Astrocyte (in vitro differentiated cells and primary cell): ENCODE measurements at regions not wholly inside any gene's neighbourhood (a gene's known extent, or its start where the extent isn't known, plus 50 kb on each side); places are given as distances from the start of the nearest gene placed in this dataset.
A peak's percentile ranks its signal among the peaks of the same experiment; 100 is the strongest.

Source experiments
- DNase-seq: peaks from one replicate; pipeline ENCODE4 v3.0.0-alpha.2; 2010; ENCODE audit warnings: low read depth
- FAIRE-seq: peaks from 2 replicates; lab custom pipeline; 2011; peaks lifted over from hg19 to GRCh38; lab: Jason Lieb, UNC
- H2AFZ ChIP-seq: 2 replicates; pipeline ENCODE4 v1.6.0; 2012; ENCODE audit warnings: low read depth, low read length, inconsistent platforms
- H3K27ac ChIP-seq: 2 replicates; pipeline ENCODE4 v1.5.1; 2011; ENCODE audit warnings: low read depth, low read length, inconsistent platforms
- H3K27me3 ChIP-seq: 2 replicates; pipeline ENCODE4 v1.6.0; 2011; ENCODE audit warnings: low read length, inconsistent platforms; ENCODE audit not compliant: insufficient read depth
- H3K36me3 ChIP-seq: 2 replicates; pipeline ENCODE4 v1.5.1; 2011; ENCODE audit warnings: low read length, inconsistent platforms; ENCODE audit not compliant: insufficient read depth
- H3K4me1 ChIP-seq: 2 replicates; pipeline ENCODE4 v1.5.1; 2011; ENCODE audit warnings: low read length, inconsistent platforms; ENCODE audit not compliant: insufficient read depth
- H3K4me2 ChIP-seq: 2 replicates; pipeline ENCODE4 v1.6.0; 2012; ENCODE audit warnings: low read length, inconsistent platforms
- H3K4me3 ChIP-seq: 2 replicates; pipeline ENCODE4 v1.5.1; 2011; ENCODE audit warnings: low read depth, mild to moderate bottlenecking, low read length, inconsistent platforms; ENCODE audit not compliant: insufficient read depth
- H3K79me2 ChIP-seq: 2 replicates; pipeline ENCODE4 v1.6.0; 2012; ENCODE audit warnings: mild to moderate bottlenecking, low read length, inconsistent platforms; ENCODE audit not compliant: insufficient read depth
- H3K9ac ChIP-seq: 2 replicates; pipeline ENCODE4 v1.6.0; 2012; ENCODE audit warnings: mild to moderate bottlenecking, low read length, inconsistent platforms
- H3K9me3 ChIP-seq: 2 replicates; pipeline ENCODE4 v1.5.1; 2012; ENCODE audit warnings: low read depth, mild to moderate bottlenecking, low read length, inconsistent platforms; ENCODE audit not compliant: insufficient read depth
- H4K20me1 ChIP-seq: 2 replicates; pipeline ENCODE4 v1.6.0; 2012; ENCODE audit warnings: low read length, inconsistent platforms; ENCODE audit not compliant: insufficient read depth
- H3K27ac Mint-ChIP-seq: one replicate; pipeline ENCODE4 v1.8.0; 2021; ENCODE audit warnings: mild to moderate bottlenecking, mixed read lengths; ENCODE audit not compliant: unreplicated experiment
- H3K27me3 Mint-ChIP-seq: one replicate; pipeline ENCODE4 v1.8.0; 2021; ENCODE audit warnings: low read depth, mixed read lengths; ENCODE audit not compliant: unreplicated experiment
- H3K36me3 Mint-ChIP-seq: one replicate; pipeline ENCODE4 v1.8.0; 2021; ENCODE audit warnings: low read depth, mixed read lengths; ENCODE audit not compliant: unreplicated experiment
- H3K4me1 Mint-ChIP-seq: one replicate; pipeline ENCODE4 v1.8.0; 2021; ENCODE audit warnings: low read depth, mixed read lengths; ENCODE audit not compliant: unreplicated experiment
- H3K4me3 Mint-ChIP-seq: one replicate; pipeline ENCODE4 v1.8.0; 2021; ENCODE audit warnings: mild to moderate bottlenecking, moderate library complexity, mixed read lengths; ENCODE audit not compliant: unreplicated experiment
- H3K9me3 Mint-ChIP-seq: one replicate; pipeline ENCODE4 v1.8.0; 2021; ENCODE audit warnings: mild to moderate bottlenecking, mixed read lengths; ENCODE audit not compliant: unreplicated experiment
- CTCF ChIP-seq: IDR thresholded peaks from 2 replicates; pipeline ENCODE4 v1.5.1; 2011; ENCODE audit warnings: low read depth, mild to moderate bottlenecking, inconsistent platforms, low read length, moderate library complexity; ENCODE audit not compliant: insufficient read depth
- EZH2 ChIP-seq: IDR thresholded peaks from 2 replicates; pipeline ENCODE4 v1.6.1; 2012; ENCODE audit warnings: mild to moderate bottlenecking, low read length, inconsistent platforms; ENCODE audit not compliant: insufficient read depth

- Histone ChIP-seq H3K27ac (peak overlapping the region; percentile 76), H3K27me3 (no peaks in the 10 kb centered on the region), H3K4me1 (peaks cover 15% of the 10 kb centered on the region), H3K4me2 (peak overlapping the region; percentile 28), H3K9me3 (no peaks in the 10 kb centered on the region), H4K20me1 (no peaks in the 10 kb centered on the region), H3K9ac (no peak overlapping the region), H3K36me3 (no peaks in the 10 kb centered on the region), H3K79me2 (no peaks in the 10 kb centered on the region), H3K4me3 (no peak overlapping the region), H2AFZ (no peak overlapping the region)
- Mint-ChIP-seq H3K27me3 (no peaks in the 10 kb centered on the region), H3K4me1 (peaks cover 13% of the 10 kb centered on the region), H3K27ac (peak overlapping the region; percentile 76), H3K9me3 (peaks cover 2% of the 10 kb centered on the region), H3K4me3 (no peak overlapping the region), H3K36me3 (peaks cover 2% of the 10 kb centered on the region)
- TF ChIP-seq CTCF (no peak), EZH2 (no peak)
- peak; percentile 37 for DNase-seq
- FAIRE-seq: no peak
Observed at GRCh38 chr20:53795170-53795569, 201.5 kb upstream of the ZNF217 start.

GRCh38 chr20:53794529-53795115 lies 201.0 kb upstream of the ZNF217 start:
- Histone ChIP-seq H3K79me2 (no peaks in the 10 kb centered on the region), H3K4me2 (peak overlapping the region; percentile 28), H4K20me1 (no peaks in the 10 kb centered on the region), H2AFZ (peak overlapping the region; percentile 67), H3K9ac (peak overlapping the region; percentile 56), H3K27me3 (no peaks in the 10 kb centered on the region), H3K27ac (peak overlapping the region; percentile 76), H3K36me3 (no peaks in the 10 kb centered on the region), H3K4me1 (peaks cover 20% of the 10 kb centered on the region), H3K4me3 (no peak overlapping the region), H3K9me3 (no peaks in the 10 kb centered on the region)
- H3K4me3 Mint-ChIP-seq: no peak overlapping the region
- FAIRE-seq: no peak
- peak; percentile 70 for DNase-seq
- H3K4me1 Mint-ChIP-seq: peaks cover 18% of the 10 kb centered on the region
- H3K27ac Mint-ChIP-seq: peak overlapping the region; percentile 64
- TF ChIP-seq EZH2 (no peak), CTCF (no peak)
- H3K36me3 Mint-ChIP-seq: peaks cover 2% of the 10 kb centered on the region
- peaks cover 2% of the 10 kb centered on the region for H3K9me3 Mint-ChIP-seq
- no peaks in the 10 kb centered on the region for H3K27me3 Mint-ChIP-seq

- Histone ChIP-seq H3K4me1 (peaks cover 23% of the 10 kb centered on the region), H3K4me2 (no peak overlapping the region), H3K9ac (peak overlapping the region; percentile 56), H3K27me3 (no peaks in the 10 kb centered on the region), H3K79me2 (no peaks in the 10 kb centered on the region), H4K20me1 (no peaks in the 10 kb centered on the region), H2AFZ (no peak overlapping the region), H3K9me3 (no peaks in the 10 kb centered on the region), H3K36me3 (no peaks in the 10 kb centered on the region), H3K27ac (peak overlapping the region; percentile 76), H3K4me3 (no peak overlapping the region)
- Mint-ChIP-seq H3K27me3 (no peaks in the 10 kb centered on the region), H3K4me1 (peaks cover 21% of the 10 kb centered on the region), H3K4me3 (no peak overlapping the region), H3K36me3 (peaks cover 2% of the 10 kb centered on the region), H3K9me3 (peaks cover 2% of the 10 kb centered on the region), H3K27ac (peak overlapping the region; percentile 64)
- no peak for DNase-seq
- no peak for FAIRE-seq
- no peak for TF ChIP-seq CTCF
- TF ChIP-seq EZH2: no peak
Observed at GRCh38 chr20:53793783-53794383, 200.2 kb upstream of the ZNF217 start.
